Esophagus muscularis mucosa (tissue), 3 donors: ENCODE measurements at regions not wholly inside any gene's neighbourhood (a gene's known extent, or its start where the extent isn't known, plus 50 kb on each side); places are given as distances from the start of the nearest gene placed in this dataset.

Source experiments
- POLR2A ChIP-seq: fragments of 450-650 bp; IDR thresholded peaks from one replicate; pipeline ENCODE4 v1.6.1; 2017; ENCODE audit warnings: antibody characterized with exemption, moderate library complexity, mild to moderate bottlenecking, low read depth
- TF ChIP-seq, protein P1 (sequence below), 3 experiments: fragments of 200-600 bp in 2 of 3; fragments of 450-650 bp in 1 of 3; sonication (generic) in 2 of 3; IDR thresholded peaks; one replicate each; pipeline ENCODE4 v1.5.1; 2017 to 2019; ENCODE audit warnings: antibody characterized with exemption in 3 of 3, mild to moderate bottlenecking in 2 of 3, moderate library complexity in 1 of 3

DNA sequence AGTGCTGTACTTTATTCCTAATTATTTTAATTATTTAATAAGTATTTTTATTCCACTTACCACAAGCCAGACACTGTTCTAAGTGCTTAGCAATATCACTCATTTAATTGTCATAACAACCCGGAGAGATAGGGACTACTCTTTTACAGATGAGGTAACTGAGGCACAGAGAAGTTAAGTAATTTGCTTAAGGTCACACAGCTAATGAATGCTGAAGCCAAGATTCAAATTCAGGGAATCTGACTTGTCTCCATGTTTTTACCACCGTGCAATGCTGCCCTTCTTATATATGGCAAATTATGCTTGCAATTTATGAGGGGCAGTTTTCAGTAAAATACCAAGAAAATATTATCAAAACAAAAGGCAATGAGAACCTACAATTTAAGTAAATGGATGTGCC, 168.4 kb upstream of the KIF2A start:
- TF ChIP-seq, protein P1, sequence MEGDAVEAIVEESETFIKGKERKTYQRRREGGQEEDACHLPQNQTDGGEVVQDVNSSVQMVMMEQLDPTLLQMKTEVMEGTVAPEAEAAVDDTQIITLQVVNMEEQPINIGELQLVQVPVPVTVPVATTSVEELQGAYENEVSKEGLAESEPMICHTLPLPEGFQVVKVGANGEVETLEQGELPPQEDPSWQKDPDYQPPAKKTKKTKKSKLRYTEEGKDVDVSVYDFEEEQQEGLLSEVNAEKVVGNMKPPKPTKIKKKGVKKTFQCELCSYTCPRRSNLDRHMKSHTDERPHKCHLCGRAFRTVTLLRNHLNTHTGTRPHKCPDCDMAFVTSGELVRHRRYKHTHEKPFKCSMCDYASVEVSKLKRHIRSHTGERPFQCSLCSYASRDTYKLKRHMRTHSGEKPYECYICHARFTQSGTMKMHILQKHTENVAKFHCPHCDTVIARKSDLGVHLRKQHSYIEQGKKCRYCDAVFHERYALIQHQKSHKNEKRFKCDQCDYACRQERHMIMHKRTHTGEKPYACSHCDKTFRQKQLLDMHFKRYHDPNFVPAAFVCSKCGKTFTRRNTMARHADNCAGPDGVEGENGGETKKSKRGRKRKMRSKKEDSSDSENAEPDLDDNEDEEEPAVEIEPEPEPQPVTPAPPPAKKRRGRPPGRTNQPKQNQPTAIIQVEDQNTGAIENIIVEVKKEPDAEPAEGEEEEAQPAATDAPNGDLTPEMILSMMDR (IDR thresholded peaks at IDR 0.05) = no peak
- no peak for TF ChIP-seq POLR2A
